B cell (primary cell): ENCODE measurements at regions not wholly inside any gene's neighbourhood (a gene's known extent, or its start where the extent isn't known, plus 50 kb on each side); places are given as distances from the start of the nearest gene placed in this dataset.

Experiments
- ATAC-seq: fragments of 200-7000 bp; cut with Tn5 transposase; one replicate; pipeline ENCODE4 v1.10.0; 2021; ENCODE audit warnings: low read depth, mild to moderate bottlenecking, moderate number of reproducible peaks, moderate library complexity
- CTCF ChIA-PET: fragments of 350-600 bp; sonication (Branson Sonifier 250); formaldehyde crosslinking; loops from one replicate; lab custom pipeline; 2021; ENCODE audit warnings: antibody characterized with exemption, inconsistent platforms; lab: Charles Lee
- POLR2A ChIA-PET: fragments of 350-600 bp; sonication (Branson Sonifier 250); formaldehyde crosslinking; loops from one replicate; lab custom pipeline; 2021; ENCODE audit warnings: antibody characterized with exemption; lab: Charles Lee
- DNase-seq: peaks from one replicate; pipeline ENCODE4 v3.0.0; 2013
- H2AFZ ChIP-seq: 2 replicates; pipeline ENCODE4 v1.6.1; 2012; ENCODE audit warnings: mild to moderate bottlenecking, low read depth, low read length; ENCODE audit not compliant: insufficient read depth, poor library complexity, severe bottlenecking
- H3K27ac ChIP-seq, 2 donors: 1 replicate in 1 of 2; 2 replicates in 1 of 2; pipeline ENCODE4 v1.5.1; 2012 to 2013; ENCODE audit warnings: low read length in 2 of 2, mild to moderate bottlenecking in 2 of 2, moderate library complexity in 1 of 2
- H3K27me3 ChIP-seq, 4 experiments: fragments of 200-600 bp in 1 of 4; sonication (generic) in 1 of 4; replicated peaks in 1 of 4; 1 replicate in 2 of 4; 2 replicates in 2 of 4; pipeline versions ENCODE4 v1.6.1 to v1.7.0; 2013 to 2016; ENCODE audit warnings: low read length in 3 of 4, mild to moderate bottlenecking in 2 of 4, mixed read lengths in 1 of 4, moderate library complexity in 1 of 4; ENCODE audit not compliant: insufficient read depth in 4 of 4, control insufficient read depth in 3 of 4; ENCODE audit errors: control extremely low read depth in 1 of 4
- H3K36me3 ChIP-seq, 2 experiments: replicated peaks in 1 of 2; 1 replicate in 1 of 2; 2 replicates in 1 of 2; pipeline versions ENCODE4 v1.6.1 to v1.7.1; 2013; ENCODE audit warnings: low read length in 1 of 2; ENCODE audit not compliant: insufficient read depth in 2 of 2, control insufficient read depth in 1 of 2; ENCODE audit errors: control extremely low read depth in 1 of 2, extremely low read depth in 1 of 2
- H3K4me1 ChIP-seq, 2 donors: fragments of 200-600 bp in 1 of 2; sonication (generic) in 1 of 2; 1 replicate in 1 of 2; 2 replicates in 1 of 2; pipeline versions ENCODE4 v1.5.1 to v1.6.1; 2013 to 2017; ENCODE audit warnings: low read length in 2 of 2; ENCODE audit not compliant: control insufficient read depth in 2 of 2, insufficient read depth in 2 of 2
- H3K4me2 ChIP-seq: replicated peaks from 2 replicates; pipeline ENCODE3; 2012; ENCODE audit warnings: mild to moderate bottlenecking, low read depth, low read length; ENCODE audit not compliant: poor library complexity, severe bottlenecking
- H3K4me3 ChIP-seq, 5 experiments: fragments of 200-600 bp in 1 of 5; sonication (generic) in 1 of 5; 1 replicate in 3 of 5; 2 replicates in 2 of 5; pipeline versions ENCODE4 v1.5.1 to v1.7.0; 2011 to 2016; ENCODE audit warnings: low read length in 4 of 5, mild to moderate bottlenecking in 4 of 5, low read depth in 2 of 5, control low read depth in 1 of 5, moderate library complexity in 1 of 5; ENCODE audit not compliant: insufficient read depth in 1 of 5; ENCODE audit errors: control extremely low read depth in 1 of 5, extremely low read depth in 1 of 5
- H3K79me2 ChIP-seq: fragments of 200-600 bp; sonication (generic); one replicate; pipeline ENCODE4 v1.6.0; 2016; ENCODE audit warnings: low read length; ENCODE audit not compliant: control insufficient read depth, insufficient read depth
- H3K9ac ChIP-seq: fragments of 200-600 bp; sonication (generic); 2 replicates; pipeline ENCODE4 v1.6.1; 2017; ENCODE audit warnings: mild to moderate bottlenecking, low read length, moderate library complexity
- H3K9me3 ChIP-seq, 3 donors: one replicate each; pipeline versions ENCODE4 v1.6.1 to v1.7.1; 2013; ENCODE audit warnings: low read length in 2 of 3; ENCODE audit not compliant: control insufficient read depth in 2 of 3, insufficient read depth in 1 of 3; ENCODE audit errors: control extremely low read depth in 1 of 3
- H4K20me1 ChIP-seq: 2 replicates; pipeline ENCODE4 v1.6.0; 2012; ENCODE audit warnings: mild to moderate bottlenecking, low read length; ENCODE audit not compliant: insufficient read depth, control insufficient read depth, poor library complexity, severe bottlenecking
- H3K27ac Mint-ChIP-seq: one replicate; pipeline ENCODE4 v1.8.0; 2021; ENCODE audit warnings: mixed read lengths
- H3K27me3 Mint-ChIP-seq: one replicate; pipeline ENCODE4 v1.8.0; 2021; ENCODE audit warnings: mixed read lengths
- H3K4me1 Mint-ChIP-seq: one replicate; pipeline ENCODE4 v1.8.0; 2021; ENCODE audit warnings: mixed read lengths
- H3K4me3 Mint-ChIP-seq: one replicate; pipeline ENCODE4 v1.8.0; 2021; ENCODE audit warnings: mixed read lengths
- H3K9me3 Mint-ChIP-seq: one replicate; pipeline ENCODE4 v1.8.0; 2022; ENCODE audit warnings: mixed read lengths; ENCODE audit not compliant: insufficient read depth
- CTCF ChIP-seq: fragments of 200-600 bp; IDR thresholded peaks from one replicate; pipeline ENCODE4 v1.8.0; 2022; ENCODE audit warnings: antibody characterized with exemption, mild to moderate bottlenecking
- EZH2 ChIP-seq: IDR thresholded peaks from 2 replicates; pipeline ENCODE4 v1.6.1; 2012; ENCODE audit warnings: borderline replicate concordance, low read depth, mild to moderate bottlenecking, moderate library complexity, low read length; ENCODE audit not compliant: insufficient read depth, poor library complexity, severe bottlenecking
- whole genome bisulfite sequencing: methylation state at CpG from one replicate; pipeline ENCODE4 v1.1.5; 2013; ENCODE audit warnings: missing lambda C conversion rate; ENCODE audit not compliant: insufficient coverage; 5-methylcytosine and 5-hydroxymethylcytosine counted together
- intact Hi-C: fragments of 100-400 bp; cut with micrococcal nuclease; formaldehyde crosslinking; loops from one replicate; pipeline ENCODE4 v1.10.0; 2022

GRCh38 chr2:234272069-234272850, 221.8 kb downstream of the SPP2 start:
- H3K4me3 Mint-ChIP-seq: no peak overlapping the region
- CTCF ChIA-PET: interaction anchor here (1.0 to 1.1 kb wide), 2 partner anchors 36 to 137 kb away, joined by 3 read pairs; no protein-coding TSS in a partner anchor

More at GRCh38 chr2:234272069-234272850, 221.8 kb downstream of the SPP2 start:
- H3K9me3 ChIP-seq: no peaks in the 10 kb centered on the region
- ATAC-seq: no peak
- no peaks in the 10 kb centered on the region for H3K36me3 ChIP-seq
- H3K9ac ChIP-seq: no peak overlapping the region
- no peak overlapping the region for H3K27ac ChIP-seq
- H3K4me3 ChIP-seq: no peak overlapping the region
- no peak overlapping the region for H3K4me2 ChIP-seq
- no peak overlapping the region for H2AFZ ChIP-seq
- Mint-ChIP-seq H3K9me3 (no peaks in the 10 kb centered on the region), H3K27ac (no peak overlapping the region), H3K27me3 (peaks cover 32% of the 10 kb centered on the region), H3K4me1 (no peaks in the 10 kb centered on the region)
- 100% methylated on average over 2 of the region's 5 CpGs for WGBS
- no peak for DNase-seq
- no peaks in the 10 kb centered on the region for H3K79me2 ChIP-seq
- intact Hi-C loops: no loop called here
- POLR2A ChIA-PET: no interaction called here
- no peaks in the 10 kb centered on the region for H3K4me1 ChIP-seq
- peaks cover 0 to 13% (median 7%) of the 10 kb centered on the region in 4 experiments for H3K27me3 ChIP-seq
- no peaks in the 10 kb centered on the region for H4K20me1 ChIP-seq
- TF ChIP-seq CTCF: no peak
- no peak for TF ChIP-seq EZH2
